DND-41 (cell line): ENCODE measurements at regions not wholly inside any gene's neighbourhood (a gene's known extent, or its start where the extent isn't known, plus 50 kb on each side); places are given as distances from the start of the nearest gene placed in this dataset.

Experiments used
- ATAC-seq: fragments of 200-7000 bp; cut with Tn5 transposase; 3 replicates; pipeline ENCODE4 v1.9.1; 2021; ENCODE audit warnings: low read depth; ENCODE audit not compliant: insufficient read depth
- DNase-seq: peaks from one replicate; pipeline ENCODE4 v3.0.0-alpha.2; 2020
- H2AFZ ChIP-seq: 2 replicates; pipeline ENCODE4 v1.6.0; 2012; ENCODE audit warnings: low read depth, low read length
- H3K27ac ChIP-seq: 2 replicates; pipeline ENCODE4 v1.5.1; 2012; ENCODE audit warnings: low read length, inconsistent platforms
- H3K27me3 ChIP-seq: fragments of 200-600 bp; sonication (generic); 2 replicates; pipeline ENCODE4 v1.6.0; 2012; ENCODE audit warnings: low read length, mild to moderate bottlenecking, inconsistent platforms; ENCODE audit not compliant: insufficient read depth, poor library complexity
- H3K36me3 ChIP-seq: 2 replicates; pipeline ENCODE4 v1.5.1; 2012; ENCODE audit warnings: low read length, inconsistent platforms; ENCODE audit not compliant: insufficient read depth
- H3K4me1 ChIP-seq: 2 replicates; pipeline ENCODE4 v1.5.1; 2012; ENCODE audit warnings: mild to moderate bottlenecking, low read length; ENCODE audit not compliant: insufficient read depth
- H3K4me2 ChIP-seq: 2 replicates; pipeline ENCODE4 v1.6.0; 2012; ENCODE audit warnings: mild to moderate bottlenecking, moderate library complexity, low read length, inconsistent platforms; ENCODE audit not compliant: insufficient read depth
- H3K4me3 ChIP-seq, 2 experiments: fragments of 200-600 bp in 1 of 2; shearing (Covaris generic) in 1 of 2; 2 replicates each; pipeline ENCODE4 v1.5.1; 2012 to 2016; ENCODE audit warnings: inconsistent platforms in 2 of 2, low read length in 2 of 2, mild to moderate bottlenecking in 2 of 2, low read depth in 1 of 2, moderate library complexity in 1 of 2
- H3K79me2 ChIP-seq: 2 replicates; pipeline ENCODE4 v1.6.0; 2012; ENCODE audit warnings: low read length, inconsistent platforms; ENCODE audit not compliant: insufficient read depth
- H3K9ac ChIP-seq: 2 replicates; pipeline ENCODE4 v1.6.0; 2012; ENCODE audit warnings: low read depth, mild to moderate bottlenecking, inconsistent platforms, low read length, moderate library complexity
- H3K9me3 ChIP-seq: 2 replicates; pipeline ENCODE4 v1.5.1; 2012; ENCODE audit warnings: low read length, moderate library complexity, mild to moderate bottlenecking, inconsistent platforms; ENCODE audit not compliant: insufficient read depth, severe bottlenecking
- H4K20me1 ChIP-seq: 2 replicates; pipeline ENCODE4 v1.6.0; 2012; ENCODE audit warnings: low read length; ENCODE audit not compliant: insufficient read depth
- CTCF ChIP-seq: IDR thresholded peaks from 2 replicates; pipeline ENCODE4 v1.5.1; 2012; ENCODE audit warnings: borderline replicate concordance, low read length, moderate library complexity, mild to moderate bottlenecking; ENCODE audit not compliant: poor library complexity, severe bottlenecking; ENCODE audit errors: extremely low read depth
- EZH2 ChIP-seq: IDR thresholded peaks from 3 replicates; pipeline ENCODE4 v1.6.1; 2012; ENCODE audit warnings: borderline replicate concordance, low read depth, mild to moderate bottlenecking, moderate library complexity, low read length, inconsistent platforms; ENCODE audit not compliant: severe bottlenecking

- Histone ChIP-seq H3K4me1 (no peaks in the 10 kb centered on the region), H3K9me3 (no peaks in the 10 kb centered on the region), H3K36me3 (no peaks in the 10 kb centered on the region), H3K9ac (no peak overlapping the region), H3K27ac (no peak overlapping the region), H3K79me2 (no peaks in the 10 kb centered on the region), H2AFZ (no peak overlapping the region), H3K27me3 (no peaks in the 10 kb centered on the region), H3K4me2 (no peak overlapping the region), H3K4me3 (no peak overlapping the region), H4K20me1 (no peaks in the 10 kb centered on the region)
- no peak for ATAC-seq
- TF ChIP-seq CTCF: no peak
- no peak for TF ChIP-seq EZH2
- no peak for DNase-seq
Observed at GRCh38 chrY:8687154-8687553, 650.1 kb upstream of the TSPY4 start.

- ATAC-seq: no peak
- Histone ChIP-seq H3K79me2 (no peaks in the 10 kb centered on the region), H4K20me1 (no peaks in the 10 kb centered on the region), H3K4me1 (no peaks in the 10 kb centered on the region), H3K4me3 (no peak overlapping the region), H3K27me3 (no peaks in the 10 kb centered on the region), H3K9me3 (no peaks in the 10 kb centered on the region), H3K9ac (no peak overlapping the region), H2AFZ (no peak overlapping the region), H3K27ac (no peak overlapping the region), H3K36me3 (no peaks in the 10 kb centered on the region), H3K4me2 (no peak overlapping the region)
- TF ChIP-seq CTCF (no peak), EZH2 (no peak)
- DNase-seq: no peak
Observed at GRCh38 chrY:8690901-8691685, 646.2 kb upstream of the TSPY4 start.

- Histone ChIP-seq H3K36me3 (no peaks in the 10 kb centered on the region), H3K4me1 (no peaks in the 10 kb centered on the region), H3K27me3 (no peaks in the 10 kb centered on the region), H3K9ac (no peak overlapping the region), H3K4me3 (no peak overlapping the region), H4K20me1 (no peaks in the 10 kb centered on the region), H3K4me2 (no peak overlapping the region), H3K27ac (no peak overlapping the region), H3K9me3 (no peaks in the 10 kb centered on the region), H2AFZ (no peak overlapping the region), H3K79me2 (no peaks in the 10 kb centered on the region)
- no peak for ATAC-seq
- TF ChIP-seq EZH2: no peak
- no peak for TF ChIP-seq CTCF
- DNase-seq: no peak
Observed at GRCh38 chrY:8698571-8698970, 638.7 kb upstream of the TSPY4 start.
